ENCODE measurements at regions not wholly inside any gene's neighbourhood (a gene's known extent, or its start where the extent isn't known, plus 50 kb on each side); places are given as distances from the start of the nearest gene placed in this dataset.

GRCh38 chr3:182683858-182684257 is 109.4 kb upstream of the ATP11B start:
- no peak for DNase-seq (ENCODE audit: low read depth in 2 of 2)

- DNase-seq (ENCODE audit: low read depth in 2 of 2): no peak
Measured at GRCh38 chr3:182686033-182686886, 107.0 kb upstream of the ATP11B start.

GRCh38 chr3:182690172-182690571 is 103.1 kb upstream of the ATP11B start:
- no peak for DNase-seq (ENCODE audit: low read depth in 2 of 2)

GRCh38 chr3:182692021-182692420 is 101.3 kb upstream of the ATP11B start:
- no peak for DNase-seq (ENCODE audit: low read depth in 2 of 2)

GRCh38 chr3:182692695-182693094 is 100.6 kb upstream of the ATP11B start:
- no peak for DNase-seq (ENCODE audit: low read depth in 2 of 2)

GRCh38 chr3:182693723-182694122 is 99.6 kb upstream of the ATP11B start:
- no peak for DNase-seq (ENCODE audit: low read depth in 2 of 2)

GRCh38 chr3:182696916-182697315 is 96.4 kb upstream of the ATP11B start:
- no peak for DNase-seq (ENCODE audit: low read depth in 2 of 2)

GRCh38 chr3:182697345-182697919 is 95.9 kb upstream of the ATP11B start:
- DNase-seq (ENCODE audit: low read depth in 2 of 2): no peak

- no peak for DNase-seq (ENCODE audit: low read depth in 2 of 2)
Measured at GRCh38 chr3:182698078-182698477, 95.2 kb upstream of the ATP11B start.

GRCh38 chr3:182699550-182700170 is 93.6 kb upstream of the ATP11B start:
- DNase-seq (ENCODE audit: low read depth in 2 of 2): no peak

GRCh38 chr3:182702216-182702615 is 91.1 kb upstream of the ATP11B start:
- DNase-seq (ENCODE audit: low read depth in 2 of 2): no peak

- no peak for DNase-seq (ENCODE audit: low read depth in 2 of 2)
Measured at GRCh38 chr3:182703233-182703632, 90.1 kb upstream of the ATP11B start.

- DNase-seq (ENCODE audit: low read depth in 2 of 2): no peak
Measured at GRCh38 chr3:182704926-182705325, 88.4 kb upstream of the ATP11B start.

GRCh38 chr3:182708810-182709209 is 84.5 kb upstream of the ATP11B start:
- DNase-seq (ENCODE audit: low read depth in 2 of 2): no peak

GRCh38 chr3:182709306-182709705 is 84.0 kb upstream of the ATP11B start:
- DNase-seq (ENCODE audit: low read depth in 2 of 2): no peak

GRCh38 chr3:182710557-182711157 is 82.6 kb upstream of the ATP11B start:
- no peak for DNase-seq (ENCODE audit: low read depth in 2 of 2)

GRCh38 chr3:182711261-182711683 is 82.0 kb upstream of the ATP11B start:
- no peak for DNase-seq (ENCODE audit: low read depth in 2 of 2)

GRCh38 chr3:182711853-182712252 is 81.5 kb upstream of the ATP11B start:
- DNase-seq (ENCODE audit: low read depth in 2 of 2): no peak

GRCh38 chr3:182713111-182713510 is 80.2 kb upstream of the ATP11B start:
- no peak for DNase-seq (ENCODE audit: low read depth in 2 of 2)

- no peak for DNase-seq (ENCODE audit: low read depth in 2 of 2)
Measured at GRCh38 chr3:182713743-182714517, 79.4 kb upstream of the ATP11B start.

GRCh38 chr3:182715006-182715405 is 78.3 kb upstream of the ATP11B start:
- DNase-seq (ENCODE audit: low read depth in 2 of 2): no peak
